ENCODE measurements at regions not wholly inside any gene's neighbourhood (a gene's known extent, or its start where the extent isn't known, plus 50 kb on each side); places are given as distances from the start of the nearest gene placed in this dataset.

DNA sequence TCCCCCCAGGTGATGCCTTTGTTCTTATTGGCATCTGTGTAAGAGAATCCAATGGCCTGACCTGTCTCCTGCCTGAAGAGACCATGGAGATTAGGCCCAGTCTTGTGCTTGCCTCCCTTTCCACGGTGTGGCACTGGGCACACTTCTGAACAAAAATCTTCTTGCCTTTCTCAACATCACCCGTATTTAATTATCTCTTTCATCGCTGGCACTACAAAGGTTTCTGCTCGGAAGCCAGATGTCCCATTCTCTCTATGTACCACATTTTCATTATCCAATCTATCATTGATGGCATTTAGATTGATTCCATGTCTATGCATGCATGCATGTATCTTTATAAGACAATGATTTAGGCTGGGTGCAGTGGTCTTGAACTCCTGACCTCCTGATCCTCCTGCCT is 74.3 kb downstream of the SLC25A15 start:
- H3K9me3 Mint-ChIP-seq (ENCODE audit: low read depth), result peaks cover 10% of the 10 kb centered on the region
- H3K4me1 Mint-ChIP-seq (ENCODE audit: low read depth), result no peaks in the 10 kb centered on the region
- TF ChIP-seq, protein P1, sequence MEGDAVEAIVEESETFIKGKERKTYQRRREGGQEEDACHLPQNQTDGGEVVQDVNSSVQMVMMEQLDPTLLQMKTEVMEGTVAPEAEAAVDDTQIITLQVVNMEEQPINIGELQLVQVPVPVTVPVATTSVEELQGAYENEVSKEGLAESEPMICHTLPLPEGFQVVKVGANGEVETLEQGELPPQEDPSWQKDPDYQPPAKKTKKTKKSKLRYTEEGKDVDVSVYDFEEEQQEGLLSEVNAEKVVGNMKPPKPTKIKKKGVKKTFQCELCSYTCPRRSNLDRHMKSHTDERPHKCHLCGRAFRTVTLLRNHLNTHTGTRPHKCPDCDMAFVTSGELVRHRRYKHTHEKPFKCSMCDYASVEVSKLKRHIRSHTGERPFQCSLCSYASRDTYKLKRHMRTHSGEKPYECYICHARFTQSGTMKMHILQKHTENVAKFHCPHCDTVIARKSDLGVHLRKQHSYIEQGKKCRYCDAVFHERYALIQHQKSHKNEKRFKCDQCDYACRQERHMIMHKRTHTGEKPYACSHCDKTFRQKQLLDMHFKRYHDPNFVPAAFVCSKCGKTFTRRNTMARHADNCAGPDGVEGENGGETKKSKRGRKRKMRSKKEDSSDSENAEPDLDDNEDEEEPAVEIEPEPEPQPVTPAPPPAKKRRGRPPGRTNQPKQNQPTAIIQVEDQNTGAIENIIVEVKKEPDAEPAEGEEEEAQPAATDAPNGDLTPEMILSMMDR (IDR thresholded peaks at IDR 0.05; ENCODE audit: unreplicated experiment), result no peak
- no peak overlapping the region for H3K27ac Mint-ChIP-seq
- H3K27me3 Mint-ChIP-seq, result peaks cover 23% of the 10 kb centered on the region
- no peak overlapping the region for H3K4me3 Mint-ChIP-seq (ENCODE audit: low read depth)
- DNase-seq (ENCODE audit: low spot score, unreplicated experiment), result no peak
- peaks cover 4% of the 10 kb centered on the region for H3K36me3 Mint-ChIP-seq (ENCODE audit: insufficient read depth)

DNA sequence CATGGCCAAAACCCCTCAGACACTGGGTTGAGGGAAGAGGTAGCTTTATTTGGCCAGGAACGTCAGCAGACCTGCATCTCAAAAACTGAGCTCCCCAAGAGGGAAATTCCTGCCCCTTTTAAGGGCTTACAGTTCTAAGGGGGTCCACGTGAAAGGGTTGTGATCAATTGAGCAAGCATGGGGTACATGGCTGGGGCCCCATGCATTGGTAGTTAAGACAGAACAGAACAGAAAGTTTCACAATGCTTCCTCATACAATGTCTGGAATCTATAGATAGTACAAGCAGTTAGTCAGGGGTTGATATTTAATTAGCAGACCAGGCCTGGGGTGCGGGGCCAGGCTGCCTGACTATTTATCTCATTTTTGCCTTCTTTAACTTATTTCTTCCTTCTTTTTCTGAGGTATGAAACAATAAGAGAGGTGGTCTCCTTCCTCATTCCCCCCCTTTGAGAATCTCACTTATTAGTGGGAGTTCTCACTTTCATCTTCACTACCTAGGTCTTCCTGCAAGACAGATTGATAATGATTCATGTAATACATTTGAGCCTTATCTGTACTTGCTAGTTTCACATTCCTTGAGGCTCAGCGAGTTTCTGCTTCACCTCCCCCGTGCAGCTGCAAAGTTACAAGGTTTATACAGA is 84.8 kb downstream of the SLC25A15 start:
- Mint-ChIP-seq H3K9me3 (ENCODE audit: low read depth) (peaks cover 46% of the 10 kb centered on the region), H3K4me3 (ENCODE audit: low read depth) (no peak overlapping the region), H3K27ac (no peak overlapping the region), H3K27me3 (no peaks in the 10 kb centered on the region), H3K4me1 (ENCODE audit: low read depth) (no peaks in the 10 kb centered on the region), H3K36me3 (ENCODE audit: insufficient read depth) (peaks cover 73% of the 10 kb centered on the region)
- TF ChIP-seq, protein P1 (IDR thresholded peaks at IDR 0.05; ENCODE audit: unreplicated experiment), result no peak
- no peak for DNase-seq (ENCODE audit: low spot score, unreplicated experiment)

- Mint-ChIP-seq H3K4me1 (ENCODE audit: low read depth) (no peaks in the 10 kb centered on the region), H3K36me3 (ENCODE audit: insufficient read depth) (peaks cover 81% of the 10 kb centered on the region), H3K4me3 (ENCODE audit: low read depth) (no peak overlapping the region), H3K9me3 (ENCODE audit: low read depth) (peaks cover 52% of the 10 kb centered on the region), H3K27ac (peak overlapping the region; percentile 16), H3K27me3 (no peaks in the 10 kb centered on the region)
- DNase-seq (ENCODE audit: low spot score, unreplicated experiment), result no peak
- TF ChIP-seq, protein P1 (IDR thresholded peaks at IDR 0.05; ENCODE audit: unreplicated experiment), result no peak
Measured at GRCh38 chr13:40875044-40875443, 85.6 kb downstream of the SLC25A15 start.

- no peak overlapping the region for H3K27ac Mint-ChIP-seq
- peaks cover 83% of the 10 kb centered on the region for H3K36me3 Mint-ChIP-seq (ENCODE audit: insufficient read depth)
- H3K4me3 Mint-ChIP-seq (ENCODE audit: low read depth), result no peak overlapping the region
- H3K9me3 Mint-ChIP-seq (ENCODE audit: low read depth), result peaks cover 54% of the 10 kb centered on the region
- H3K4me1 Mint-ChIP-seq (ENCODE audit: low read depth), result no peaks in the 10 kb centered on the region
- TF ChIP-seq, protein P1 (IDR thresholded peaks at IDR 0.05; ENCODE audit: unreplicated experiment), result no peak
- DNase-seq (ENCODE audit: low spot score, unreplicated experiment), result no peak
- H3K27me3 Mint-ChIP-seq, result no peaks in the 10 kb centered on the region
Measured at GRCh38 chr13:40875583-40875982, 86.2 kb downstream of the SLC25A15 start.

- TF ChIP-seq, protein P1 (IDR thresholded peaks at IDR 0.05; ENCODE audit: unreplicated experiment), result no peak
- peaks cover 2% of the 10 kb centered on the region for H3K4me1 Mint-ChIP-seq (ENCODE audit: low read depth)
- no peak for DNase-seq (ENCODE audit: low spot score, unreplicated experiment)
- H3K27ac Mint-ChIP-seq, result no peak overlapping the region
- no peaks in the 10 kb centered on the region for H3K27me3 Mint-ChIP-seq
- peaks cover 87% of the 10 kb centered on the region for H3K36me3 Mint-ChIP-seq (ENCODE audit: insufficient read depth)
- H3K9me3 Mint-ChIP-seq (ENCODE audit: low read depth), result peaks cover 54% of the 10 kb centered on the region
- H3K4me3 Mint-ChIP-seq (ENCODE audit: low read depth), result no peak overlapping the region
Measured at GRCh38 chr13:40876020-40876738, 86.8 kb downstream of the SLC25A15 start.

Data from progenitor cell of endocrine pancreas (in vitro differentiated cells).